Amniotic stem cell (primary cell): ENCODE measurements at regions not wholly inside any gene's neighbourhood (a gene's known extent, or its start where the extent isn't known, plus 50 kb on each side); places are given as distances from the start of the nearest gene placed in this dataset.

Experiments
- DNase-seq: peaks from one replicate; lab custom pipeline; 2025; lab: John Stamatoyannopoulos, UW

DNA sequence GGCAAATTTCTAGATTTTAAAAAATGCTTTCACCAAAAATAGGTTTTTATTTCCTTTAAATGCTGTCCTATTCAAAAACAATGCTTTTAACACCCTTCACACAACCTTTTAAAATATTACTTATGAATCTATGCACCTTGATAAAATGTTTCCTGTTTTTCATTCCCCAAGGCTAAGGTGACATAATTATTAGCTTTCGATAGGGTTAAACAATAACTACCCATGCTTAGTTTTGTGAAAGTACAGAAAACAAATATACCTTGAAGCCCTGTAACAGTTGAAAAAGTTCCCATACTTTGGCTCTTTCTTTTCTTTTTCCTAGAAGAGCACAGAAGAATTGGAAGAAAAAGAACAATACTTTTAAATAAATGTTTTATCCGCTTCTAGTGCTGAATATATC lies 54.9 kb upstream of the ITPRID2 start:
- no peak for DNase-seq

- no peak for DNase-seq
Observed at GRCh38 chr2:181837563-181837962, 54.0 kb upstream of the ITPRID2 start.

- no peak for DNase-seq
Observed at GRCh38 chr2:181839811-181840210, 51.7 kb upstream of the ITPRID2 start.

- no peak for DNase-seq
Observed at GRCh38 chr2:181841079-181841478, 50.5 kb upstream of the ITPRID2 start.
